ENCODE measurements at regions not wholly inside any gene's neighbourhood (a gene's known extent, or its start where the extent isn't known, plus 50 kb on each side); places are given as distances from the start of the nearest gene placed in this dataset.
"Not testable (repeated sequence)": the region's sequence is repeated elsewhere in the genome, so short reads cannot be mapped to it uniquely, and the experiment has no call there.

DNA sequence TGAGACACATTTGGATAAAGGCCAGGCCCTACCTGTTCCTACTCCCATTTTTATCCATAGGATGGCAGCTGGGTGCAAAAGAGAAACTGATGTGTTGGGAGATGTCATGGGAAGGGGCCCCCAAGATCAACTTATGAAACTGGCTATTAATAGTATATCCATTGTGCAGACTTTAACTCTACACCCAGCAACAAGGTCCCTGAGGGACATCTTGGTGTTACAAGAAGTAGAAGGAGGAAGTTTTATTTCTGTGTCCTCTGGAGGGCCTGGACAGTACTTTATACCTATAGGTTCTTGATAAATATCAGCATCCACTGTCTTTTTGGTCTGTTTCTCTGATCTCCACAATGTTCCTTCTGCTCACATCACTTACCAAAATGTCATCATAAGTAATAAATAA is 84.6 kb downstream of the BTG1 start:
- no peak for DNase-seq (ENCODE audit: low read depth, low spot score)

DNA sequence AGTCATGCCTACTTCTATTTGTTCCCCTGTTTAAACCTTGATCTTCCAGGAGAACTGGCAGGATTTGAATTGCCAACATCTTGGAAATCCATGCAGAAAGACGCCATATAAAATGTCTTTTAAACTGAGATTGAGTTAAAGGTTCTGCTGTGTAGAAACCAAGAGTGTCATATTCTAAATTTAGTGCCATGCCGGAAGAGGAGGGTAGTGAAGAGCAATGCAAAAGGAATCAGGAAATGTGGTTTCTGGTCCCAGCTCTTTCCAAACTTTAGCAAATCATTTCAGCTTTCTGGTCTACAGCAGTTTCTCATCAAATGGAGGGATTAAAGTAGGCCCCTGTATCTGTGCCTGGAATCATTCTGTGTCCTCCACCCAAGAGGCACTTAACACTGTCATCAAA is 85.7 kb downstream of the BTG1 start:
- peak; percentile 47 for DNase-seq (ENCODE audit: low read depth, low spot score)

GRCh38 chr12:92058664-92059063 is 87.0 kb downstream of the BTG1 start:
- no peak for DNase-seq (ENCODE audit: low read depth, low spot score)

DNA sequence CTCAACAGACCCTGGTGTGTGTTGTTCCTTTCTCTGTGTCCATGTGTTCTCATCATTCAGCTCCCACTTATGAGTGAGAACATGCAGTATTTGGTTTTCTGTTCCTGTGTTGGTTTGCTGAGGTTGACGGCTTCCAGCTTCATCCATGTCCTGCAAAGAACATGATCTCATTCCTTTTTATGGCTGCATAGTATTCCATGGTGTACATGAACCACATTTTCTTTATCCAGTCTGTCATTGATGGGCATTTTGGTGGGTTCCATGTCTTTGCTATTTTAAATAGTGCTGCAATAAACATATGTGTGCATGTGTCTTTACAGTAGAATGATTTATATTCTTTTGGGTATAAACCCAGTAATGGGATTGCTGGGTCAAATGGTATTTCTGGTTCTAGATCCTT is 88.9 kb downstream of the BTG1 start:
- DNase-seq (ENCODE audit: low read depth, low spot score): not testable (repeated sequence)

DNA sequence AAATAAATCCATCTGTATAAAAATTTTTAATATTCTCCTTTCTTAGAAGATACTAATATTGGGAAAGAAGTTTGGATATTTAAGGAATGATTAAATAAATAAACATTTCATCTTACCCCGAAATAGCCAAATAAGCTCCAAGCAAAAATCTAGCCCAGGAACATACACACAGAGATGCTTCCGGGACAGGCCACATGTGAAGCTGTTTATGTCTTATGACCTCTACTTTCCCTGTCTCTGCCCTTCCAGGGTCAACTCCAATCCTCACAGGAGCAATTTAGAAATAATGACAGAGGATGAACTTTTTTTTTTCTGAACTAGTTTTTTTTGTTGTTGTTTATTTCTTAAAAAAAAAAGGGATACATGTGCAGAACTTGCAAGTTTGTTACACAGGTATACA is 89.4 kb downstream of the BTG1 start:
- no peak for DNase-seq (ENCODE audit: low read depth, low spot score)

DNA sequence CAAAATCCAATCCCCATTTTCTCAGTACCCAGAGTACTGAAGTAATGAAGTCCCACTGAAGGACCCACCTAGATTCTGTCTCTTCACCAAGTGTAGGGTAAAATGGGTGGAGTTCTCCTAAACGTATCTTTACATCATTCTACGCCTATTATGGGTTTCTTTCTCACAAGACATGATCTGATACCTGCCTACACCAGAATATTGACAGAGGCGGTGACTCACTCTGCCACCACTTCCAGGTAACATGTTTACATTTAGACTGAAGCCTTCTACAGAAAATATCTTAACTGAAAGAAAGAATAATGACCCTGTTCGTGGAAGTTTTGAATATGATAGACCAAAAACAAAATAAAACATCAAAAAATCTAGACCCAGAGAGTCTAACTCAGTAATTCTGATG is 89.8 kb downstream of the BTG1 start:
- DNase-seq (ENCODE audit: low read depth, low spot score): no peak

DNA sequence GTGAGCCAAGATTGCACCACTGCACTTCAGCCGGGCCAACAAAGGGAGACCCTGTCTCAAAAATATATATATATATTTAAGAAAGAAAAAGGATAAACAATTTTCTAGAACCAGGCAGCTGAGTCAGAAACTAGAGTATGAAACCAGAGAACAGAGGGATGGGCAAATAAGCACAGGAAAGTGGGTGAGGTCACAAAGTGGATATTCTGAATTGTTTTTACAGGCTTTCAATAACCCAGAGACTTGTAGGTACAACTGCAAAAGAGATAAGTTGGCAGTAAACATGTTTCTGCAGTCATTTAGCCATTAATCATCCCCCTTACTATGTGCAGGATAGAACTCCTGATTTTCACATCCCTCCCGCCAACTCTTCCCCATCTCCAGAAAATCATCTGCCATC is 94.2 kb downstream of the BTG1 start:
- no peak for DNase-seq (ENCODE audit: low read depth, low spot score)

GRCh38 chr12:92049403-92049802 is 96.2 kb downstream of the BTG1 start:
- DNase-seq (ENCODE audit: low read depth, low spot score): no peak

- no peak for DNase-seq (ENCODE audit: low read depth, low spot score)
Measured at GRCh38 chr12:92047393-92047826, 98.2 kb downstream of the BTG1 start.

DNA sequence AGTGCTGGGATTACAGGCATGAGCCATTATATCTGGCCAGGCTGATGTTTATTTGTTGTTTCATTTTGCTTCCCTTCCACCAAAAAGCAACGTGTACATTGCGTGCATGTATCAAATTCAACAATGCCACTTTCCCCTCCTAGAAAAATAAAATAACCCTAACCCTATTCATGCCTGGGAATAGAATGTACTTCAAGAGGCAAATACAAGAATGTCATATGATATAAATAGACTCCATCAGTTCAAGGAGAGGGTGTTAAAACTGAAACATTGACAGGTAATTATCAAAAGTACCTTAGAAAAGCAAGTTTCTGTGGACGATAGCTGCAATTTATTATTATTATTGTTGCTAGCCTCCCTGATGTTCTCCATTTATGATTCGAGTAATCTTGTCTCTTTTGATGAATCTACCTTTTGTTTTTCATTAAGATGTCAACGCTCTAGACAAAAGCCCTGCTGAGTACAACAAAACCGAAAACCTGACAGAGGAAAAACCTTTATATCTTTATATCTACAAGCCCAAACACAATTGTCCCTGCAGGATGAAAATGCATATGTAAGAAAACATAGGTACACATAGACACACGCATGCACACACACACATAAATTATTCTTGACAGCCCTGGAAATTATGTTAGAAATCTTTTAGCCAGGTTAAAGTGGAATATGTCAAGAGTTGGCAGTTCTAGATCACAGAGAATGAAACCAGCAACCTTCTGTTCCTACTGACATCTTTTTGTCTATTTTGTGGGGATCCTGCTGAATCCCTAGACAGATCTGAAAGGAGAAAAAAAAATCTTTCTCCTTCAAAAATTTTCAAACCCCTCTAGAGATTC is 98.9 kb downstream of the BTG1 start:
- DNase-seq (ENCODE audit: low read depth, low spot score): no peak

- DNase-seq (ENCODE audit: low read depth, low spot score): no peak
Measured at GRCh38 chr12:92045852-92046251, 99.8 kb downstream of the BTG1 start.

DNA sequence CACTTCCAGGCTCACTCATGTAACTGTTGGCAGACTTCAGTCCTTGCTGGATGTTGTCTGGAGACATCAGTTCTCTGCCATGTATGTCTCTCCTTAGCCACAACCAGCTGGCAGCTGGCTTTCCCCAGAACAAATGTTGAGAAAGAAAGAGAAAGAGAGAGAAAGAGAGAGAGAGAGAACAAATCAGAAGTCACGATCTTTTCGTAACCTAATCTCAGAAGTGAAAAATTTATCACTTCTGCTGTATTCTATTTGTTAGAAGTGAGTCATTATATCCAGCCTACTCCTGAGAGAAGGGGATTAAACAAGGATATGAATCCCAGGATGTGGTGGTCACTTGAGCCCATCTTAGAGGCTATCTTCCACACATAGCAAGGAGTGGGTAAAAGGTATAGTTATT is 101.2 kb downstream of the BTG1 start:
- DNase-seq (ENCODE audit: low read depth, low spot score): no peak

GRCh38 chr12:92042791-92043531 is 102.7 kb downstream of the BTG1 start:
- DNase-seq (ENCODE audit: low read depth, low spot score): no peak

- no peak for DNase-seq (ENCODE audit: low read depth, low spot score)
Measured at GRCh38 chr12:92041742-92042141, 103.9 kb downstream of the BTG1 start.

DNA sequence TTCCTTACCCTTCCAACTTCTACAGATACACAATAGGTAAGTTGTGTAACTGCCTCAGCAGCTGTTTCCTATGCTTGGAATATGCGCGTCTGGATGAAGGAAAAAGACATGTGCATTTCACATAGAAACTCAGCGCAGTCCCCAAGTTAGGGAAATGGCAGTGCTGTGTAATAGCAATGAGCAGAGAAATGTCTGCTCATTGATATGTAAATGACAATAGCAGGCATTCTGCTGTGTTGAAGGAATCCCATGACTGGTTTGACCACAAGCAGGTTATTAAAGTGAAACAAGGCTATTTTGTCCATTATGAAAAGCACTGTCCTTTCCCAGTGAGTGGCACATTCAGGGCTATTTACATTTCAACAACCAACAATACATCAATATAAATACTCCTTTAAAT is 106.6 kb downstream of the BTG1 start:
- peak; percentile 64 for DNase-seq (ENCODE audit: low read depth, low spot score)

- DNase-seq (ENCODE audit: low read depth, low spot score): no peak
Measured at GRCh38 chr12:92038476-92038875, 107.2 kb downstream of the BTG1 start.

GRCh38 chr12:92036771-92037453 is 108.7 kb downstream of the BTG1 start:
- peak; percentile 18 for DNase-seq (ENCODE audit: low read depth, low spot score)

DNA sequence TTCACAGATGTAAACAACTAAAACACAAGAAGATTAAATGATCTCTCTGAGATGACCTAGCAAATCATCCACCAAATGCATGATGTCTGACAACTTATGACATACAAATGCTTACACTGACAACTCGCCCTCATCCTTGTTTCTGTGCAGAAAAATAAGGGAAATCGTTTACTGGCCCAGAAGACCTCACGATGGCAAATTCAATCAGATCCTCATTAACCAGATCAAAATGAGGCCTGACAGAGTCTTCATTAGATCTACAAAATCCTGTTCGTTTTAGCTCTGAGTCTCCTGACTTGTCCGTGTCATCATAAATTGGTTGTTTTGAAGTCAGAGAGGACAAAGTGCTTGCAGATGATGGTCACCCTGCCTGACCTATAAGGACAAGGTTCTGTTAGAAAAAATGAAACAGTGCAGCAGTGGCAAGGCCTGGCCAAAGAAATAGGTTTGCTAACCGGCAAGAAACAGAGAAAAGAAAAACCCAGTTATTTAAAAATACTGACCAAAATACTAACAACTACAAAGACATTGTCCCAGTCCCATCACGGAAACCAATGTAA is 109.5 kb downstream of the BTG1 start:
- no peak for DNase-seq (ENCODE audit: low read depth, low spot score)

DNA sequence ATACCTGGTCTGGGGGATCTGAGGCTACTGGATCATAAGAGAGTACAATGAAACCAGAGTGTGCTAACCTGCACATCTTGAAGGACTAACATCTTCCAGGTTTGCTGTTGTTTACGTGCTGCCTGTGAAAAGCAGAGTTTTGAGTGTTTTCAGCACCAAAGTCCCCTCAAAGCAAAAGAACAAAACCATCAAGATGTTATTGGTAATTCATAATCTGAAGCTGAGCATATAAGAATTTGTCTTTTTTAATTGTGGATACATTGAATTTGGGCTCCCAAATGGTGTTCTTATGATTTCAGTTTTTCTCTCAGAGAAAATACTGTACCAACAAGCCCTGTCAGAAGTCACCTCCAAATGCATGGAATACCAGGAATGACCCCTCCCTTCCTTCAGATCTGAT is 110.2 kb downstream of the BTG1 start:
- DNase-seq (ENCODE audit: low read depth, low spot score): no peak

GRCh38 chr12:92034858-92035401 is 110.7 kb downstream of the BTG1 start:
- peak; percentile 55 for DNase-seq (ENCODE audit: low read depth, low spot score)

DNA sequence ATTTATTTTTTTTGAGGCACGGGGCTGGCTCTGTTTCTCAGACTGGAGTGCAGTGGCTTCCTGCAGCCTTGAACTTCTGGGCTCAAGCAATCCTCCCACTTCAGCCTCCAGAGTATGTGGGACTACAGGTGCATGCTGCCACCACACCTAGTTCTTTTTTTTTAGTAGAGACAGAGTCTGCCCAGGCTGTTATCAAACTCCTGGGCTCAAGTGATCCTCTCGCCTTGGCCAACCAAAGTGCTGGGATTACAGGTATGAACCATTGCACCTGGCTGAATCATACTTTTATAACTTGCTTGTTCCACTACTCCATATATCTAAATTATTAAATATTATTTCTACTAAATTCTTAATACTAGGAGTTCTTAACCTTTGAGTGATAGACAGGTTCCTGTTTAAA is 111.6 kb downstream of the BTG1 start:
- DNase-seq (ENCODE audit: low read depth, low spot score): no peak

DNA sequence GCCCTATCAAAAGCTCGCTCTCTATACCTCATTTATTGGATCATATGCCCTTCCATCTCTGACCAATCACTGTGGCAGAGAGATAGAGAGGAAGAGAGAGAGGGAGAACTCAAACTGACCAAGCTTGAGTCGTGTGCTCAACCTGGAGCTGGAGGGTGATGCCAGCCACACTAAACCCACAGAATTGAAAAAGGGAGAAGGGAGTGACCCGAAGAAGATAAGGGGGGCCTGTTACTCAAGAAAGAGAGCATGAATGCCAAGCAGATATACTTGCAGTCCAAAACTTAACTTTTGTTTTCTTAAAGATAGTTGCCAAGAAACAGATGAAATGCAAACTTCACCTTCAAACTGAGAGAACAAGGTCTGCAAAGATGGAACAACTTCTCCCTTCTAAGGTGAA is 112.7 kb downstream of the BTG1 start:
- DNase-seq (ENCODE audit: low read depth, low spot score): no peak
